Fibroblast of the aortic adventitia (primary cell): ENCODE measurements at regions not wholly inside any gene's neighbourhood (a gene's known extent, or its start where the extent isn't known, plus 50 kb on each side); places are given as distances from the start of the nearest gene placed in this dataset.

Experiments
- DNase-seq: peaks from one replicate; pipeline ENCODE4 v3.0.0-alpha.2; 2010; ENCODE audit warnings: low read depth
- H3K4me3 ChIP-seq: 2 replicates; pipeline ENCODE4 v1.5.1; 2011; ENCODE audit warnings: low read depth, mild to moderate bottlenecking, control low read depth, low read length, moderate library complexity
- CTCF ChIP-seq: IDR thresholded peaks from 2 replicates; pipeline ENCODE4 v1.5.1; 2011; ENCODE audit warnings: mild to moderate bottlenecking, low read length, control low read depth, inconsistent platforms; ENCODE audit not compliant: insufficient read depth

GRCh38 chr10:83932245-83932644 is 207.1 kb upstream of the GHITM start:
- H3K4me3 ChIP-seq, result no peak overlapping the region
- DNase-seq, result no peak
- TF ChIP-seq CTCF, result no peak

GRCh38 chr10:83934062-83934461 is 205.2 kb upstream of the GHITM start:
- H3K4me3 ChIP-seq, result no peak overlapping the region
- TF ChIP-seq CTCF, result no peak
- DNase-seq, result no peak

- H3K4me3 ChIP-seq, result no peak overlapping the region
- no peak for TF ChIP-seq CTCF
- no peak for DNase-seq
Observed at GRCh38 chr10:83934641-83935338, 204.5 kb upstream of the GHITM start.

GRCh38 chr10:83935339-83935736 is 204.0 kb upstream of the GHITM start:
- no peak overlapping the region for H3K4me3 ChIP-seq
- no peak for DNase-seq
- TF ChIP-seq CTCF, result no peak

GRCh38 chr10:83935911-83936310 is 203.4 kb upstream of the GHITM start:
- DNase-seq, result no peak
- no peak for TF ChIP-seq CTCF
- no peak overlapping the region for H3K4me3 ChIP-seq

GRCh38 chr10:83937161-83937560 is 202.1 kb upstream of the GHITM start:
- no peak for TF ChIP-seq CTCF
- no peak overlapping the region for H3K4me3 ChIP-seq
- DNase-seq, result no peak

GRCh38 chr10:83937826-83938225 is 201.5 kb upstream of the GHITM start:
- DNase-seq, result no peak
- no peak overlapping the region for H3K4me3 ChIP-seq
- TF ChIP-seq CTCF, result no peak
